Gastroesophageal sphincter (tissue), 4 donors: ENCODE measurements at regions not wholly inside any gene's neighbourhood (a gene's known extent, or its start where the extent isn't known, plus 50 kb on each side); places are given as distances from the start of the nearest gene placed in this dataset.

ENCODE experiments used
- ATAC-seq: fragments of 150-250 bp; one replicate; pipeline ENCODE4 v1.9.1; 2016; ENCODE audit warnings: mild to moderate bottlenecking, moderate library complexity
- H3K27ac ChIP-seq, 4 donors: fragments of 200-600 bp; sonication (generic) in 3 of 4; 1 replicate in 3 of 4; 2 replicates in 1 of 4; pipeline ENCODE4 v1.5.1; 2016 to 2019
- H3K27me3 ChIP-seq: fragments of 200-600 bp; sonication (generic); one replicate; pipeline ENCODE4 v1.5.1; 2019
- H3K36me3 ChIP-seq, 2 donors: fragments of 200-600 bp; sonication (generic); one replicate each; pipeline ENCODE4 v1.5.1; 2019; ENCODE audit warnings: control low read depth in 1 of 2
- H3K4me1 ChIP-seq, 3 donors: fragments of 200-600 bp; sonication (generic); 1 replicate in 2 of 3; 2 replicates in 1 of 3; pipeline ENCODE4 v1.5.1; 2016 to 2019; ENCODE audit warnings: control low read depth in 2 of 3
- H3K4me3 ChIP-seq, 2 donors: fragments of 200-600 bp; sonication (generic); one replicate each; pipeline ENCODE4 v1.5.1; 2019; ENCODE audit warnings: mild to moderate bottlenecking in 1 of 2, moderate library complexity in 1 of 2
- H3K9me3 ChIP-seq, 3 donors: fragments of 200-600 bp; sonication (generic); one replicate each; pipeline ENCODE4 v1.5.1; 2017 to 2019; ENCODE audit warnings: control low read depth in 2 of 3
- EP300 ChIP-seq: sonication (generic); formaldehyde crosslinking; IDR thresholded peaks from one replicate; pipeline ENCODE4 v1.6.1; 2017; ENCODE audit warnings: antibody characterized with exemption, mild to moderate bottlenecking
- POLR2A ChIP-seq, 2 donors: fragments of 450-650 bp; IDR thresholded peaks; one replicate each; pipeline ENCODE4 v1.6.1; 2017; ENCODE audit warnings: antibody characterized with exemption in 2 of 2, mild to moderate bottlenecking in 2 of 2, moderate library complexity in 1 of 2
- POLR2AphosphoS5 ChIP-seq: sonication (generic); formaldehyde crosslinking; IDR thresholded peaks from one replicate; pipeline ENCODE4 v1.6.1; 2017; ENCODE audit warnings: antibody characterized with exemption
- WGBS, 2 donors: methylation state at CpG; one replicate each; pipeline ENCODE4 v1.1.5; 2018; ENCODE audit warnings: low coverage in 1 of 2; 5-methylcytosine and 5-hydroxymethylcytosine counted together
- TF ChIP-seq, protein P1 (sequence below), 4 experiments: fragments of 200-600 bp in 2 of 4; fragments of 450-650 bp in 2 of 4; sonication (generic) in 1 of 4; IDR thresholded peaks; one replicate each; pipeline ENCODE4 v1.5.1; 2017 to 2019; ENCODE audit warnings: antibody characterized with exemption in 4 of 4, mild to moderate bottlenecking in 2 of 4, moderate library complexity in 2 of 4

DNA sequence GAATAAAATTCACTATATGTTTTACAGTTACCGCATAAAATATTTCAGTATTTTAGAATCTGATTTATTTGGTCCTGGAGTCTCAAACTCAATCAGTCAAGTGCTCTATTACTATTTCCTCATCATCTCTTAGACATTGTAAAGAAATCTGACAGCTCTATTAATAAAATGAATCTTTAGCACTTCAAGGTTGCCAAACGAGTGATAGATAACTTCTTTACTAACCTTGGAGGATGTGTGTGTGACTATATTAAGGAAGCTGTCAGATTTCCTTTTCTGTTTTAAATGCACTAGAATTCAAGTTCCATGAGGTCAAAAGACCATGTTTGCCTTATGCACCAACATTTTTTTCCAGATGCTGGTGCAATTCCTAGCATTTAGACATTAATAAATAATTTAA lies 389.8 kb upstream of the AZI2 start:
- no peak for ATAC-seq

DNA sequence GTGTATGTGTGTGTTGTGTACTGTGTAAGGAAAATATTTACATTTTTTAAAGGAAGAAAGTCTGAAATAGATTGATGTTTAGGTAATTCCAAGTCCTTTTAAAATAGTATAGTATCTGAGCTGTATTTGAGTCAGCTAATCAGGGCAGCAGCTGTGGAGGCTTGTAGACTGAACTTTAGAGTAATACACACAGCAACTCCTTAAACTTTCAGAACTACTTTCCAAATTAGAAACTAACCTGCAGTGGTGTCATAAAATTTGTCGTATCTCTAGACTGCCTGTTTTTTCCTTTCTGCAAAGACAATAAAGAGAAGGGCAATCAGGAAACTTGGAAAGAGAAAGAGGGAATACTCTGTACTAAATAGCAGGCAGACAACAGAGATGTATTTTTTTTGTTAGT lies 391.0 kb upstream of the AZI2 start:
- no peak overlapping the region for H3K4me3 ChIP-seq
- TF ChIP-seq EP300 (no peak), POLR2A (IDR thresholded peaks at IDR 0.05) (no peak), POLR2AphosphoS5 (no peak)
- TF ChIP-seq, protein P1, sequence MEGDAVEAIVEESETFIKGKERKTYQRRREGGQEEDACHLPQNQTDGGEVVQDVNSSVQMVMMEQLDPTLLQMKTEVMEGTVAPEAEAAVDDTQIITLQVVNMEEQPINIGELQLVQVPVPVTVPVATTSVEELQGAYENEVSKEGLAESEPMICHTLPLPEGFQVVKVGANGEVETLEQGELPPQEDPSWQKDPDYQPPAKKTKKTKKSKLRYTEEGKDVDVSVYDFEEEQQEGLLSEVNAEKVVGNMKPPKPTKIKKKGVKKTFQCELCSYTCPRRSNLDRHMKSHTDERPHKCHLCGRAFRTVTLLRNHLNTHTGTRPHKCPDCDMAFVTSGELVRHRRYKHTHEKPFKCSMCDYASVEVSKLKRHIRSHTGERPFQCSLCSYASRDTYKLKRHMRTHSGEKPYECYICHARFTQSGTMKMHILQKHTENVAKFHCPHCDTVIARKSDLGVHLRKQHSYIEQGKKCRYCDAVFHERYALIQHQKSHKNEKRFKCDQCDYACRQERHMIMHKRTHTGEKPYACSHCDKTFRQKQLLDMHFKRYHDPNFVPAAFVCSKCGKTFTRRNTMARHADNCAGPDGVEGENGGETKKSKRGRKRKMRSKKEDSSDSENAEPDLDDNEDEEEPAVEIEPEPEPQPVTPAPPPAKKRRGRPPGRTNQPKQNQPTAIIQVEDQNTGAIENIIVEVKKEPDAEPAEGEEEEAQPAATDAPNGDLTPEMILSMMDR (IDR thresholded peaks at IDR 0.05), result no peak
- 50 to 60% methylated on average over 1 of the region's 1 CpG for WGBS, 2 donors
- no peak for ATAC-seq
- no peaks in the 10 kb centered on the region for H3K36me3 ChIP-seq
- no peaks in the 10 kb centered on the region for H3K27me3 ChIP-seq
- peaks cover 0 to 2% (median 0%) of the 10 kb centered on the region in 3 donors for H3K9me3 ChIP-seq
- no peak overlapping the region for H3K27ac ChIP-seq
- peaks cover 0 to under 1% (median 0%) of the 10 kb centered on the region in 3 donors for H3K4me1 ChIP-seq

More for the DNA sequence above, 389.8 kb upstream of the AZI2 start:
- Histone ChIP-seq H3K4me1 (no peaks in the 10 kb centered on the region), H3K27ac (no peak overlapping the region), H3K9me3 (peaks cover 0 to 10% (median 0%) of the 10 kb centered on the region in 3 donors), H3K27me3 (no peaks in the 10 kb centered on the region), H3K36me3 (no peaks in the 10 kb centered on the region), H3K4me3 (no peak overlapping the region)
- no peak for TF ChIP-seq EP300
- no peak for TF ChIP-seq POLR2AphosphoS5
- TF ChIP-seq, protein P1 (IDR thresholded peaks at IDR 0.05), result no peak
- TF ChIP-seq POLR2A (IDR thresholded peaks at IDR 0.05), result no peak
- 62 to 68% methylated on average over 2 of the region's 2 CpGs for WGBS, 2 donors

DNA sequence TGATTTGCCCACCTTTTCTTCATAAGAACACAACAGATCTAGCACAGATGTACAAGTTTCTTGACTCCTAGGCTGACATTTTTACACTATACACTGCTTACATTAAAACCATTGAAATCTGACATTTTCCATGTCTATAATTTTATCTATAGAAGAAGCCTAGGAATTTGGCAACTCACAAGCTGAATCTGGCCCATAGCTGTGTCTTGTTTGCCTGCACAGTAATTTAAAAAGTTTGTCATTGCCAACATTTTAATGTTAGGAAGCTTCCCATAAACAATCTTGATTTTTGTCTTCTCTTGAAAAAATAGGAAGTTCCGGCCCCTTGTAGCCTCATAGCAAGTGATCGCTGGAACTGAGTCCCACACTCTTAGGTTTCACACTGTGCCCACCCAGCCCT lies 394.6 kb upstream of the AZI2 start:
- 88 to 89% methylated on average over 2 of the region's 2 CpGs for WGBS, 2 donors
- Histone ChIP-seq H3K4me3 (no peak overlapping the region), H3K27me3 (no peaks in the 10 kb centered on the region), H3K27ac (no peak overlapping the region), H3K9me3 (no peaks in the 10 kb centered on the region), H3K36me3 (no peaks in the 10 kb centered on the region), H3K4me1 (peaks cover 0 to 14% (median 0%) of the 10 kb centered on the region in 3 donors)
- ATAC-seq, result no peak
- no peak for TF ChIP-seq POLR2A (IDR thresholded peaks at IDR 0.05)
- TF ChIP-seq, protein P1 (IDR thresholded peaks at IDR 0.05), result no peak
- TF ChIP-seq EP300, result no peak
- no peak for TF ChIP-seq POLR2AphosphoS5

DNA sequence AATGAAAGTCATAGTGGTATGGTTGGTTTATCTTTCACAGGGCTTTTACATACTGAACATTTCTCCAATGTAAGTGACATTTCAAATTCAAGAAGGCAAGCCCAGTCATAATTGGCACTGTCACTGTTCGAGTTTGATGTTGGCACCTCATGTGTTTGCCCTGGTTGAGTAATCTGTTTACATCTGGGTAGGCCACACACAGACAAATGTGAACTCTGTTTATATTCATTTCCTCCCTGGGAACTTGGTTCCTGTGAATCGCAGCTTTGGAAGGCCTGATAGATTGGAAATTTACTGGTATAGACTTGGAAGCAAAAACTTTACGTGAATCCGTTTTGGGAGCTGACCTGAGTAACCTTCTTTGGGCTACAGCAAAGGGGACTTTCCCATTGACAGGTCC lies 395.2 kb upstream of the AZI2 start:
- no peak for TF ChIP-seq POLR2A (IDR thresholded peaks at IDR 0.05)
- TF ChIP-seq EP300, result no peak
- Histone ChIP-seq H3K9me3 (no peaks in the 10 kb centered on the region), H3K36me3 (no peaks in the 10 kb centered on the region), H3K4me3 (no peak overlapping the region), H3K27me3 (no peaks in the 10 kb centered on the region), H3K27ac (no peak overlapping the region), H3K4me1 (peaks cover 0 to 14% (median 0%) of the 10 kb centered on the region in 3 donors)
- WGBS, 2 donors, result 58 to 75% methylated on average over 2 to 4 of the region's 4 CpGs
- ATAC-seq, result no peak

DNA sequence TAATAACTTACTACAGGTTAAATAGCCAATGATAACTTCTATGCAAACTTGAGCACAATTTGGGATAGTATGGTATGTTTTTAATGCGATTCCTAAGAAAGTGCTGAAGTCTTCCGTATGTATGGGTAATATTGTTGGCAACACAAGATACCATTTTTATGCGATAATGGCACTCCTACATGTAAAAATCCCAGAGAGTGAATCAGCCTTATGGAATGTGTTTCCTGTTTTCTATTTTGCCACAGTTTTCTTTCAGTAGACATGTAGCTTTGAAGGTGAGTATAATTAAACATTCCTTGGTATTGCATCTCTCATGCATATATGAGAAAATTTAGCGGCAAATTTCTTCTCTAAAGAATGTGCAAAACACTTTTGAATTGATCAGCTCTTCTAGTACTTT lies 396.8 kb upstream of the AZI2 start:
- Histone ChIP-seq H3K27ac (no peak overlapping the region), H3K9me3 (peaks cover 0 to 3% (median 0%) of the 10 kb centered on the region in 3 donors), H3K27me3 (no peaks in the 10 kb centered on the region), H3K4me3 (no peak overlapping the region), H3K36me3 (no peaks in the 10 kb centered on the region), H3K4me1 (peaks cover 0 to 14% (median 0%) of the 10 kb centered on the region in 3 donors)
- no peak for ATAC-seq
- TF ChIP-seq, protein P1 (IDR thresholded peaks at IDR 0.05), result no peak
- TF ChIP-seq POLR2AphosphoS5 (no peak), POLR2A (IDR thresholded peaks at IDR 0.05) (no peak), EP300 (no peak)
- WGBS, 2 donors, result 81 to 90% methylated on average over 4 of the region's 4 CpGs
